ENCODE measurements at regions not wholly inside any gene's neighbourhood (a gene's known extent, or its start where the extent isn't known, plus 50 kb on each side); places are given as distances from the start of the nearest gene placed in this dataset.

DNA sequence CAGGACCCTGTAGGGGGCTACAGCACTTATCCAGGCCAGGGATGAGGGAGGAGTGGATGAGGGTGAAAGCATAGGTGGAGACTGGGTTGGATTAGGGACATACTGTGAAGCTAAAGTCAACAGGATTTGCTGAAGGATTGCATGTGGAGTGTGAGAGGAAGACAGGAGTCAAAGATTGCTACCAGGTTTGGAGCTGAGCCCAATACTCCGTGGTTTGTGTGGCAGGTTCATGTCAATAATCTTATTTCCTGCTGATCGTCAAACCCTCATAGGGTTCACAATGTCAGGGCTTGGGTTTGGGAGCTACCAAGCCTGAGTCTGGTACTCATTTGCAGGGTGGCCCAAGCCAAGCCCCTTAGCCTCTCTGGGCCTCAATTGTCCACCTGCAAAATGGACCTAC is 77.1 kb upstream of the PLXNC1 start:
- Histone ChIP-seq H3K79me2 (ENCODE audit: insufficient read depth, low read length) (no peaks in the 10 kb centered on the region), H2BK20ac (ENCODE audit: low read depth, low read length, poor library complexity, severe bottlenecking) (no peak overlapping the region), H3K9me3 (ENCODE audit: control insufficient read depth, low read depth, low read length) (no peaks in the 10 kb centered on the region), H3K27me3 (ENCODE audit: insufficient read depth, low read length) (no peaks in the 10 kb centered on the region), H3K56ac (ENCODE audit: insufficient read length, low read depth, low read length) (no peak overlapping the region), H2AK5ac (ENCODE audit: insufficient read length, low read length) (no peak overlapping the region), H3K27ac (ENCODE audit: insufficient read length, low read depth, low read length) (no peak overlapping the region), H2BK5ac (ENCODE audit: insufficient read length, low read length) (no peak overlapping the region), H4K8ac (replicated peaks; ENCODE audit: insufficient read length, low read depth, low read length) (no peak overlapping the region), H3K4ac (ENCODE audit: low read depth, low read length) (no peak overlapping the region), H2AFZ (ENCODE audit: low read length) (no peak overlapping the region), H3K9ac (ENCODE audit: extremely low read depth, insufficient read length, low read length) (no peak overlapping the region), H4K5ac (ENCODE audit: insufficient read length, low read depth, low read length) (no peak overlapping the region), H3K18ac (ENCODE audit: insufficient read length, low read depth, low read length) (no peak overlapping the region), H3K4me1 (ENCODE audit: insufficient read depth, low read length) (no peaks in the 10 kb centered on the region), H2BK15ac (ENCODE audit: low read depth, low read length) (no peak overlapping the region), H3K79me1 (ENCODE audit: insufficient read depth, low read depth, low read length, poor library complexity, severe bottlenecking) (no peaks in the 10 kb centered on the region), H4K91ac (ENCODE audit: insufficient read length, low read depth, low read length) (no peak overlapping the region), H3T11ph (ENCODE audit: low read length) (no peak overlapping the region), H3K23me2 (ENCODE audit: insufficient read length, low read depth, low read length, poor library complexity, severe bottlenecking) (no peaks in the 10 kb centered on the region), H3K23ac (ENCODE audit: insufficient read length, low read depth, low read length) (no peak overlapping the region), H2BK12ac (ENCODE audit: insufficient read length, low read depth, low read length) (no peak overlapping the region), H4K20me1 (ENCODE audit: control insufficient read depth, insufficient read depth, insufficient read length) (no peaks in the 10 kb centered on the region), H2BK120ac (ENCODE audit: low read depth, low read length, poor library complexity, severe bottlenecking) (no peak overlapping the region), H3K4me2 (ENCODE audit: insufficient read depth, insufficient read length, low read length) (no peak overlapping the region), H3K14ac (ENCODE audit: insufficient read depth, low read length) (no peak overlapping the region)
- Mint-ChIP-seq H3K27ac (no peak overlapping the region), H3K27me3 (ENCODE audit: low read depth) (peaks cover 9% of the 10 kb centered on the region), H3K4me1 (peaks cover 9 to 17% of the 10 kb centered on the region in 2 experiments), H3K9me3 (peaks cover 0 to 12% of the 10 kb centered on the region in 2 experiments; a peak in 3 of 5 replicates), H3K36me3 (ENCODE audit: insufficient read depth in 1 of 3, low read depth in 3 of 3) (no peaks in the 10 kb centered on the region), H3K4me3 (no peak overlapping the region)
- no CpG with 5 or more reads among the region's 2 CpGs for WGBS (ENCODE audit: extremely low coverage, insufficient read length, low lambda C conversion rate)
- DNase-seq: no peak
- TF ChIP-seq, protein P1, sequence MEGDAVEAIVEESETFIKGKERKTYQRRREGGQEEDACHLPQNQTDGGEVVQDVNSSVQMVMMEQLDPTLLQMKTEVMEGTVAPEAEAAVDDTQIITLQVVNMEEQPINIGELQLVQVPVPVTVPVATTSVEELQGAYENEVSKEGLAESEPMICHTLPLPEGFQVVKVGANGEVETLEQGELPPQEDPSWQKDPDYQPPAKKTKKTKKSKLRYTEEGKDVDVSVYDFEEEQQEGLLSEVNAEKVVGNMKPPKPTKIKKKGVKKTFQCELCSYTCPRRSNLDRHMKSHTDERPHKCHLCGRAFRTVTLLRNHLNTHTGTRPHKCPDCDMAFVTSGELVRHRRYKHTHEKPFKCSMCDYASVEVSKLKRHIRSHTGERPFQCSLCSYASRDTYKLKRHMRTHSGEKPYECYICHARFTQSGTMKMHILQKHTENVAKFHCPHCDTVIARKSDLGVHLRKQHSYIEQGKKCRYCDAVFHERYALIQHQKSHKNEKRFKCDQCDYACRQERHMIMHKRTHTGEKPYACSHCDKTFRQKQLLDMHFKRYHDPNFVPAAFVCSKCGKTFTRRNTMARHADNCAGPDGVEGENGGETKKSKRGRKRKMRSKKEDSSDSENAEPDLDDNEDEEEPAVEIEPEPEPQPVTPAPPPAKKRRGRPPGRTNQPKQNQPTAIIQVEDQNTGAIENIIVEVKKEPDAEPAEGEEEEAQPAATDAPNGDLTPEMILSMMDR (conservative IDR thresholded peaks at IDR 0.05): no peak

Measured in H9 (cell line).